ENCODE measurements at regions not wholly inside any gene's neighbourhood (a gene's known extent, or its start where the extent isn't known, plus 50 kb on each side); places are given as distances from the start of the nearest gene placed in this dataset.

GRCh38 chr15:29593111-29593510 lies 229.2 kb downstream of the TJP1 start:
- TF ChIP-seq CTCF (IDR thresholded peaks at IDR 0.05; ENCODE audit: extremely low read depth, insufficient read depth, missing control alignments) = no peak
- in situ Hi-C loops (cut with MboI; ENCODE audit: low pct_unique_long_range_greater_than_20kb, low sequenced_read_pairs, unreplicated experiment) = no loop called here
- DNase-seq (ENCODE audit: low spot score) = no peak

- TF ChIP-seq CTCF (IDR thresholded peaks at IDR 0.05; ENCODE audit: extremely low read depth, insufficient read depth, missing control alignments) = no peak
- in situ Hi-C loops (cut with MboI; ENCODE audit: low pct_unique_long_range_greater_than_20kb, low sequenced_read_pairs, unreplicated experiment) = no loop called here
- no peak for DNase-seq (ENCODE audit: low spot score)
These were observed 231.6 kb downstream of the TJP1 start for GRCh38 chr15:29590701-29591100.

GRCh38 chr15:29589975-29590374 lies 232.3 kb downstream of the TJP1 start:
- TF ChIP-seq CTCF (IDR thresholded peaks at IDR 0.05; ENCODE audit: extremely low read depth, insufficient read depth, missing control alignments) = no peak
- in situ Hi-C loops (cut with MboI; ENCODE audit: low pct_unique_long_range_greater_than_20kb, low sequenced_read_pairs, unreplicated experiment) = no loop called here
- no peak for DNase-seq (ENCODE audit: low spot score)

GRCh38 chr15:29589416-29589815 lies 232.9 kb downstream of the TJP1 start:
- TF ChIP-seq CTCF (IDR thresholded peaks at IDR 0.05; ENCODE audit: extremely low read depth, insufficient read depth, missing control alignments) = no peak
- DNase-seq (ENCODE audit: low spot score) = no peak
- in situ Hi-C loops (cut with MboI; ENCODE audit: low pct_unique_long_range_greater_than_20kb, low sequenced_read_pairs, unreplicated experiment) = no loop called here

- no peak for DNase-seq (ENCODE audit: low spot score)
- in situ Hi-C loops (cut with MboI; ENCODE audit: low pct_unique_long_range_greater_than_20kb, low sequenced_read_pairs, unreplicated experiment) = no loop called here
- TF ChIP-seq CTCF (IDR thresholded peaks at IDR 0.05; ENCODE audit: extremely low read depth, insufficient read depth, missing control alignments) = no peak
These were observed 248.9 kb downstream of the TJP1 start for GRCh38 chr15:29573197-29573838.

- in situ Hi-C loops (cut with MboI; ENCODE audit: low pct_unique_long_range_greater_than_20kb, low sequenced_read_pairs, unreplicated experiment) = no loop called here
- no peak for TF ChIP-seq CTCF (IDR thresholded peaks at IDR 0.05; ENCODE audit: extremely low read depth, insufficient read depth, missing control alignments)
- DNase-seq (ENCODE audit: low spot score) = no peak
These were observed 250.4 kb downstream of the TJP1 start for GRCh38 chr15:29571792-29572431.

All from GM13977 (cell line).